ENCODE measurements at regions not wholly inside any gene's neighbourhood (a gene's known extent, or its start where the extent isn't known, plus 50 kb on each side); places are given as distances from the start of the nearest gene placed in this dataset.

DNA sequence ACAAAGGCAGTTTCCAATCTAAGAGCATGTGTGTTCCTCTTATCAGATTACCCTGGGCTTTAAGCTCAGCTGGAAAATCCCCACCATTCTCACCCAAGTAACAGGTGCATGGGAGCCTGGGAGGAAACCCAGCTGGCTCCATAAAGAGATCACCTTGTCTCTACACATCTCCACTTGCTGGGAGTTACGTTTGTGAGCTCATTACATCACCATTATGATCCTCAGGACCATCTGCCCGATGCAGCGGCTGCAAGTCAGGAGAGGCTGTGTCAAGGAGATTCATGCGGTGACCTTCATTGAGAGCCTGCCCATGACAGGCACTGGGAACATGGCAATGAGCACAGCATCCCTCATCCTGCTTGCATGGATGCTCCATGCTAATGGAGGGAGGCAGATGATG lies 618.0 kb downstream of the NPHP4 start:
- no peak for TF ChIP-seq YY1 (IDR thresholded peaks at IDR 0.05; ENCODE audit: low read depth)
- no peak for TF ChIP-seq CEBPB (IDR thresholded peaks at IDR 0.05)
- no peak for TF ChIP-seq CREB1 (IDR thresholded peaks at IDR 0.05; ENCODE audit: low read depth)
- TF ChIP-seq EP300 (IDR thresholded peaks at IDR 0.05; ENCODE audit: borderline replicate concordance), result no peak
- no peak for TF ChIP-seq TEAD4 (IDR thresholded peaks at IDR 0.05)
- no peak for TF ChIP-seq RAD21 (IDR thresholded peaks at IDR 0.05; ENCODE audit: low read depth)
- TF ChIP-seq, protein P1, sequence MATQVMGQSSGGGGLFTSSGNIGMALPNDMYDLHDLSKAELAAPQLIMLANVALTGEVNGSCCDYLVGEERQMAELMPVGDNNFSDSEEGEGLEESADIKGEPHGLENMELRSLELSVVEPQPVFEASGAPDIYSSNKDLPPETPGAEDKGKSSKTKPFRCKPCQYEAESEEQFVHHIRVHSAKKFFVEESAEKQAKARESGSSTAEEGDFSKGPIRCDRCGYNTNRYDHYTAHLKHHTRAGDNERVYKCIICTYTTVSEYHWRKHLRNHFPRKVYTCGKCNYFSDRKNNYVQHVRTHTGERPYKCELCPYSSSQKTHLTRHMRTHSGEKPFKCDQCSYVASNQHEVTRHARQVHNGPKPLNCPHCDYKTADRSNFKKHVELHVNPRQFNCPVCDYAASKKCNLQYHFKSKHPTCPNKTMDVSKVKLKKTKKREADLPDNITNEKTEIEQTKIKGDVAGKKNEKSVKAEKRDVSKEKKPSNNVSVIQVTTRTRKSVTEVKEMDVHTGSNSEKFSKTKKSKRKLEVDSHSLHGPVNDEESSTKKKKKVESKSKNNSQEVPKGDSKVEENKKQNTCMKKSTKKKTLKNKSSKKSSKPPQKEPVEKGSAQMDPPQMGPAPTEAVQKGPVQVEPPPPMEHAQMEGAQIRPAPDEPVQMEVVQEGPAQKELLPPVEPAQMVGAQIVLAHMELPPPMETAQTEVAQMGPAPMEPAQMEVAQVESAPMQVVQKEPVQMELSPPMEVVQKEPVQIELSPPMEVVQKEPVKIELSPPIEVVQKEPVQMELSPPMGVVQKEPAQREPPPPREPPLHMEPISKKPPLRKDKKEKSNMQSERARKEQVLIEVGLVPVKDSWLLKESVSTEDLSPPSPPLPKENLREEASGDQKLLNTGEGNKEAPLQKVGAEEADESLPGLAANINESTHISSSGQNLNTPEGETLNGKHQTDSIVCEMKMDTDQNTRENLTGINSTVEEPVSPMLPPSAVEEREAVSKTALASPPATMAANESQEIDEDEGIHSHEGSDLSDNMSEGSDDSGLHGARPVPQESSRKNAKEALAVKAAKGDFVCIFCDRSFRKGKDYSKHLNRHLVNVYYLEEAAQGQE (IDR thresholded peaks at IDR 0.05; ENCODE audit: low read depth), result no peak
- no peak for TF ChIP-seq FOXM1 (IDR thresholded peaks at IDR 0.05; ENCODE audit: borderline replicate concordance, low read depth)
- TF ChIP-seq MAX (IDR thresholded peaks at IDR 0.05), result no peak
- TF ChIP-seq TAF1 (IDR thresholded peaks at IDR 0.05; ENCODE audit: low read depth), result no peak
- TF ChIP-seq TCF12 (IDR thresholded peaks at IDR 0.05; ENCODE audit: low read depth), result no peak
- TF ChIP-seq NFIC (IDR thresholded peaks at IDR 0.05), result no peak
- TF ChIP-seq, protein P2, sequence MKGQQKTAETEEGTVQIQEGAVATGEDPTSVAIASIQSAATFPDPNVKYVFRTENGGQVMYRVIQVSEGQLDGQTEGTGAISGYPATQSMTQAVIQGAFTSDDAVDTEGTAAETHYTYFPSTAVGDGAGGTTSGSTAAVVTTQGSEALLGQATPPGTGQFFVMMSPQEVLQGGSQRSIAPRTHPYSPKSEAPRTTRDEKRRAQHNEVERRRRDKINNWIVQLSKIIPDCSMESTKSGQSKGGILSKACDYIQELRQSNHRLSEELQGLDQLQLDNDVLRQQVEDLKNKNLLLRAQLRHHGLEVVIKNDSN (IDR thresholded peaks at IDR 0.05), result no peak
- TF ChIP-seq EGR1 (IDR thresholded peaks at IDR 0.05), result no peak
- no peak for TF ChIP-seq ZBTB7A (IDR thresholded peaks at IDR 0.05; ENCODE audit: low read depth)

DNA sequence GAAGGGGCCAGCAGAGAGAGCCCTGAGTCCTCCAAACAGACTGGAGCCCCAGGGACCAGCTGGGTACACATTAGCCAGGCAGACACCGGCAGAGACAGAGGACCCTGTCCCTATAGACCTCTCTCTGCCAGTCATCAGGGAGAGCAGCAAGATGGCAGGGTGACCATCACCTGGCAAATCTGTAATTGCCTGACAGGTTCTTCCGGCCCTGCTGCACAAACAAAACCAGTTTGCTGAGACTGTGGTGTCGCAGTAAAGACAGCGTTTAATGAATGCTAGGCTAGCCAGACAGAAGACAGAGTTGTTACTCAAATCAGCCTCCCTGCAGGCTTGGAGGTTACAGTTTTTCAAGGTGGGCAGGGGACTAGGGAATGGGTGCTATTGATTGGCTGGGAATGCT lies 618.9 kb downstream of the NPHP4 start:
- TF ChIP-seq, protein P2 (IDR thresholded peaks at IDR 0.05), result no peak
- TF ChIP-seq EGR1 (IDR thresholded peaks at IDR 0.05) (no peak), YY1 (IDR thresholded peaks at IDR 0.05; ENCODE audit: low read depth) (no peak), FOXM1 (IDR thresholded peaks at IDR 0.05; ENCODE audit: borderline replicate concordance, low read depth) (no peak), TEAD4 (IDR thresholded peaks at IDR 0.05) (no peak), CEBPB (IDR thresholded peaks at IDR 0.05) (no peak), MAX (IDR thresholded peaks at IDR 0.05) (no peak), NFIC (IDR thresholded peaks at IDR 0.05) (no peak), EP300 (IDR thresholded peaks at IDR 0.05; ENCODE audit: borderline replicate concordance) (no peak), TAF1 (IDR thresholded peaks at IDR 0.05; ENCODE audit: low read depth) (no peak), CREB1 (IDR thresholded peaks at IDR 0.05; ENCODE audit: low read depth) (no peak), TCF12 (IDR thresholded peaks at IDR 0.05; ENCODE audit: low read depth) (no peak), RAD21 (IDR thresholded peaks at IDR 0.05; ENCODE audit: low read depth) (no peak), ZBTB7A (IDR thresholded peaks at IDR 0.05; ENCODE audit: low read depth) (no peak)
- TF ChIP-seq, protein P1 (IDR thresholded peaks at IDR 0.05; ENCODE audit: low read depth), result no peak

DNA sequence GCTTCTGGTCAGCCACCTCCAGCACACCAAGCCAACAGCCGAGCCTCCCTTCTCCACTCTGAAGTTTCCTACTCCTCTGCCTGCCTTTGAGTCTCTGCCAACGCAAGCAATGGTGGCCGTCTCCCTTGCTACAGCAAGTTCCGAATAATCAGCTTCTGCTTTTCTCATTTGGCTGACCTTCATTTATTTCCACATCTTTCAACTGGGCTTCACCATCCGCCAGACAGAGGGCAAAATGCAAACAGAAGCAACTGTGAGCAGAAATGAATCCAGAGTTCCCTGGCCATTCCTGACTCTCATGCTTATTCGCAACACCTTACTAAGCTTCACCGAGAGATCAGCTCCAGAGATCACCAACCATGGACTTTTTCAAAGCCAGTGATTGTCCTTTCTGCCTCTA lies 621.0 kb downstream of the NPHP4 start:
- TF ChIP-seq MAX (IDR thresholded peaks at IDR 0.05) (no peak), EP300 (IDR thresholded peaks at IDR 0.05; ENCODE audit: borderline replicate concordance) (no peak), NFIC (IDR thresholded peaks at IDR 0.05) (no peak), TAF1 (IDR thresholded peaks at IDR 0.05; ENCODE audit: low read depth) (no peak), CEBPB (IDR thresholded peaks at IDR 0.05) (no peak), RAD21 (IDR thresholded peaks at IDR 0.05; ENCODE audit: low read depth) (no peak), CREB1 (IDR thresholded peaks at IDR 0.05; ENCODE audit: low read depth) (no peak), ZBTB7A (IDR thresholded peaks at IDR 0.05; ENCODE audit: low read depth) (no peak)
- TF ChIP-seq, protein P2 (IDR thresholded peaks at IDR 0.05), result no peak

- TF ChIP-seq FOXM1 (IDR thresholded peaks at IDR 0.05; ENCODE audit: borderline replicate concordance, low read depth) (no peak), RAD21 (IDR thresholded peaks at IDR 0.05; ENCODE audit: low read depth) (no peak), MAX (IDR thresholded peaks at IDR 0.05) (no peak), CEBPB (IDR thresholded peaks at IDR 0.05) (no peak), CREB1 (IDR thresholded peaks at IDR 0.05; ENCODE audit: low read depth) (no peak), TCF12 (IDR thresholded peaks at IDR 0.05; ENCODE audit: low read depth) (no peak), ZBTB7A (IDR thresholded peaks at IDR 0.05; ENCODE audit: low read depth) (no peak), NFIC (IDR thresholded peaks at IDR 0.05) (no peak), YY1 (IDR thresholded peaks at IDR 0.05; ENCODE audit: low read depth) (no peak), TEAD4 (IDR thresholded peaks at IDR 0.05) (no peak), EP300 (IDR thresholded peaks at IDR 0.05; ENCODE audit: borderline replicate concordance) (no peak), TAF1 (IDR thresholded peaks at IDR 0.05; ENCODE audit: low read depth) (no peak), EGR1 (IDR thresholded peaks at IDR 0.05) (no peak)
- TF ChIP-seq, protein P2 (IDR thresholded peaks at IDR 0.05), result no peak
- TF ChIP-seq, protein P1 (IDR thresholded peaks at IDR 0.05; ENCODE audit: low read depth), result no peak
These were observed 621.9 kb downstream of the NPHP4 start for GRCh38 chr1:5370311-5370710.

Measured in Ishikawa (cell line).